Ovary (tissue), 7 donors: ENCODE measurements at regions not wholly inside any gene's neighbourhood (a gene's known extent, or its start where the extent isn't known, plus 50 kb on each side); places are given as distances from the start of the nearest gene placed in this dataset.

Experiments used
- DNase-seq, 5 donors: peaks; one replicate each; pipeline ENCODE4 v3.0.0-alpha.2; 2019 to 2020
- H3K27ac ChIP-seq, 2 donors: fragments of 200-600 bp; one replicate each; pipeline versions ENCODE4 v1.5.1 to v1.8.0; 2019 to 2022
- H3K27me3 ChIP-seq: fragments of 200-600 bp; one replicate; pipeline ENCODE4 v1.8.0; 2022
- H3K36me3 ChIP-seq: fragments of 200-600 bp; sonication (generic); one replicate; pipeline ENCODE4 v1.5.1; 2019
- H3K4me1 ChIP-seq: one replicate; pipeline ENCODE4 v1.8.1; 2013; ENCODE audit warnings: mild to moderate bottlenecking, moderate library complexity; ENCODE audit not compliant: insufficient read depth
- H3K4me3 ChIP-seq: fragments of 200-600 bp; sonication (generic); one replicate; pipeline ENCODE4 v1.5.1; 2017
- H3K9me3 ChIP-seq, 2 donors: fragments of 200-600 bp in 1 of 2; sonication (generic) in 1 of 2; one replicate each; pipeline versions ENCODE4 v1.5.1 to v1.8.1; 2013 to 2019; ENCODE audit warnings: mild to moderate bottlenecking in 1 of 2, moderate library complexity in 1 of 2
- CTCF ChIP-seq, 3 donors: fragments of 450-650 bp in 2 of 3; fragments of 200-600 bp in 1 of 3; IDR thresholded peaks; one replicate each; pipeline versions ENCODE4 v1.5.1 to v1.8.0; 2016 to 2022; ENCODE audit warnings: antibody characterized with exemption in 3 of 3, mild to moderate bottlenecking in 1 of 3
- EP300 ChIP-seq: sonication (generic); formaldehyde crosslinking; IDR thresholded peaks from one replicate; pipeline ENCODE4 v1.6.1; 2017; ENCODE audit warnings: antibody characterized with exemption
- POLR2A ChIP-seq: fragments of 450-650 bp; IDR thresholded peaks from one replicate; pipeline ENCODE4 v1.6.1; 2017; ENCODE audit warnings: antibody characterized with exemption, mild to moderate bottlenecking, moderate library complexity
- WGBS, 3 donors: extraction: QIAGEN DNeasy Blood & Tissue Kit in 1 of 3; methylation state at CpG; one replicate each; pipeline versions ENCODE4 v1.1.5 to v1.1.7; 2013 to 2017; 5-methylcytosine and 5-hydroxymethylcytosine counted together
- intact Hi-C, 4 donors: fragments of 100-400 bp; cut with DNase I; formaldehyde crosslinking; loops; one replicate each; pipeline versions ENCODE4 v1.11.0 to v1.15.1; 2022 to 2023
- donor health status: DM: no; HTN: no; CAD: no; lungs with moderate emphysema.
- donor health status: DM: no; HTN: no; CAD: no.
- donor health status: Bipolar disorder and iron deficiency.
- donor health status: DM: no; HTN: no; CAD: no.
- donor health status: DM: yes; HTN: yes; CAD: no.

- Histone ChIP-seq H3K36me3 (no peaks in the 10 kb centered on the region), H3K4me3 (no peak overlapping the region), H3K9me3 (no peaks in the 10 kb centered on the region), H3K4me1 (no peaks in the 10 kb centered on the region), H3K27ac (no peak overlapping the region), H3K27me3 (no peaks in the 10 kb centered on the region)
- no peak for DNase-seq
- intact Hi-C loops, result no loop called here
- TF ChIP-seq CTCF (IDR thresholded peaks at IDR 0.05), result no peak
- TF ChIP-seq EP300, result no peak
- no peak for TF ChIP-seq POLR2A
- WGBS, 3 donors, result 74 to 87% (median 85%) methylated on average over 4 of the region's 4 CpGs
These were observed 93.3 kb upstream of the DUSP5 start for GRCh38 chr10:110404413-110404812.

DNA sequence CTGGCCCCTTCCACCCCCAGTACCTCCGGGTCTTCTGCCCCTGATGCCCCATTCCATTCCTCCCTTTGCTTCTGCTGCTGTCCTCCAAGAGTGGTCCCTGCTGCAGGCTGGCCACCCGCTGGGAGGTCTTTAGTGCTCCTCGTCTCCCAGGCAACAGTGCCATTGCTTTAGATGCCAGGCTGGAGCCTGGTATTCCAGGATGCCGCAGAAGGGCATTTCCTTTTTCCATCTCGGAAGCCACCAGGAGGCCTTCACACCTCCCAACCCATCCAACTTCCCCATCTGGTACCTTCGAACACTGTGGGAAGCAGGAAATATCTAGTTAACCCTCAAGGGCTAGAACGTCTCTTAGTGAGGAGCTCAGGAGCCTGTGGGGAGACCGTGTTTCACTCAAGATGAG is 92.9 kb upstream of the DUSP5 start:
- WGBS, 3 donors, result 79 to 83% (median 82%) methylated on average over 8 of the region's 8 CpGs
- DNase-seq, result no peak
- Histone ChIP-seq H3K9me3 (no peaks in the 10 kb centered on the region), H3K4me1 (no peaks in the 10 kb centered on the region), H3K27ac (no peak overlapping the region), H3K27me3 (no peaks in the 10 kb centered on the region), H3K36me3 (no peaks in the 10 kb centered on the region), H3K4me3 (no peak overlapping the region)
- intact Hi-C loops, result no loop called here
- TF ChIP-seq EP300 (no peak), POLR2A (no peak), CTCF (IDR thresholded peaks at IDR 0.05) (no peak)

- DNase-seq, result no peak
- Histone ChIP-seq H3K9me3 (no peaks in the 10 kb centered on the region), H3K36me3 (no peaks in the 10 kb centered on the region), H3K4me1 (no peaks in the 10 kb centered on the region), H3K27ac (no peak overlapping the region), H3K27me3 (no peaks in the 10 kb centered on the region), H3K4me3 (no peak overlapping the region)
- 78 to 90% (median 83%) methylated on average over 6 of the region's 6 CpGs for WGBS, 3 donors
- intact Hi-C loops, result no loop called here
- TF ChIP-seq POLR2A (no peak), CTCF (IDR thresholded peaks at IDR 0.05) (no peak), EP300 (no peak)
These were observed 92.3 kb upstream of the DUSP5 start for GRCh38 chr10:110405380-110405779.

DNA sequence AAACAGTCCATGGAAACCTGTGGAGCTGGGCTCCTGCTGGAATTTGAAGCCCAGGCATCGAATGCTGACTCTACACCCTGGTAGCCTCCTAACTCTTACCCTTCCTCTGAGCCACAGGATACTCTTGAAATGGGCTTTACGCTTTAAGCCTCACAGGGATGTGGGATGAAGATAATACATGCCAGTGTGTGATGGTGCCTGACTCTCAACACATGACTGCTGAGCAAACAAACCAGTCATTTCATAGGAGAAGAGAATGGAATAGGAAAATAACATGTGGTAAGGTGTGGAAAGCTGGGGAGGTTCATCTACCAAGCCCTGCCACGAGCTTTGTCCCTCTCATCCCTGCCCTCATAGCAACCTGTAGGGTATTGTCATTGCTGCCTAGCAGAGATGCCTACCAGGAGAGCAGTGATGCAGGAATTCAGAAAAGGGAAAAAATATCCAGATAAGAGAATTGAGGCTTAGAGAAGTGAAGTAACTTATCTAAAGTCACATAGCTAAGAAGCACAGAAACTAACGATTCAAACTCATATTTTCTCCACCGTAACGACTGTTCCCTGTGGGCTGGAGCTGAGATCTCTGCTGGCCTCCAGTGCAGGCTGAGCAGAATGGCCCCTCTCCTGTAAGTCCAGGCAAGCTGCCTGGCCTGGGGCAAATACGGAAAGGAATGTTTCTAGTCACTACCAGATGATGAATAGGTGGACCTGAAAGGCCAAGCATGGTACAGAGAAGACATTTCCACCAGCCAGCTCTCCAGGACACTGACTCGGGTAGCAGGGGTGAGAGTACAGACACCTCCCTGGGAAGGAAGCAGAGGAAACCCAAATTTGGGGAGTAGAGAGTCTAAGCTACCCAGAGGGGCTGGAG is 90.2 kb upstream of the DUSP5 start:
- Histone ChIP-seq H3K27ac (no peak overlapping the region), H3K27me3 (no peaks in the 10 kb centered on the region), H3K4me1 (no peaks in the 10 kb centered on the region), H3K4me3 (no peak overlapping the region), H3K9me3 (no peaks in the 10 kb centered on the region), H3K36me3 (no peaks in the 10 kb centered on the region)
- 75 to 77% (median 75%) methylated on average over 8 of the region's 8 CpGs for whole genome bisulfite sequencing, 3 donors
- no peak for DNase-seq
- TF ChIP-seq CTCF (IDR thresholded peaks at IDR 0.05) (no peak), EP300 (no peak), POLR2A (no peak)
- intact Hi-C loops, result no loop called here
